ENCODE measurements at regions not wholly inside any gene's neighbourhood (a gene's known extent, or its start where the extent isn't known, plus 50 kb on each side); places are given as distances from the start of the nearest gene placed in this dataset.

- ChIA-PET POLR2A (no interaction called here), CTCF (ENCODE audit: low intra/inter-chr PET ratio) (no interaction called here)
- Histone ChIP-seq H3K79me2 (ENCODE audit: control insufficient read depth, insufficient read depth, low read length) (no peaks in the 10 kb centered on the region), H3K9me3 (replicated peaks; ENCODE audit: control insufficient read depth, insufficient read depth, low read depth, low read length) (no peaks in the 10 kb centered on the region), H3K4me3 (no peak overlapping the region), H3K36me3 (ENCODE audit: control insufficient read depth, insufficient read depth, low read length) (no peaks in the 10 kb centered on the region), H4K20me1 (replicated peaks; ENCODE audit: control insufficient read depth, insufficient read depth, low read length) (no peaks in the 10 kb centered on the region), H3K4me2 (ENCODE audit: insufficient read depth, low read length) (no peak overlapping the region), H3K27me3 (ENCODE audit: control insufficient read depth in 2 of 2, insufficient read depth in 2 of 2, low read length in 2 of 2) (no peaks in the 10 kb centered on the region), H3K27ac (ENCODE audit: extremely low read depth, low read depth, low read length) (no peak overlapping the region), H3K4me1 (replicated peaks in 1 of 2; ENCODE audit: control insufficient read depth in 2 of 2, insufficient read depth in 2 of 2, low read length in 2 of 2) (no peaks in the 10 kb centered on the region), H2AFZ (ENCODE audit: low read depth, low read length) (no peak overlapping the region), H3K9me1 (ENCODE audit: control insufficient read depth, insufficient read depth, low read length) (no peaks in the 10 kb centered on the region), H3K9ac (ENCODE audit: insufficient read depth in 1 of 2, low read depth in 2 of 2, low read length in 2 of 2) (no peak overlapping the region)
- 0% methylated on average over 2 of the region's 2 CpGs for WGBS (ENCODE audit: insufficient coverage, low coverage, missing lambda C conversion rate)
- no peak for FAIRE-seq
- no TSS peak for BruUV-seq (replicated peaks)
- in situ Hi-C loops (cut with MboI): no loop called here
- no peak for DNase-seq (ENCODE audit: extremely low read depth in 1 of 4, low spot score in 3 of 4)
- no peak for ATAC-seq
- intact Hi-C loops (cut with micrococcal nuclease): no loop called here
- TF ChIP-seq KAT8 (IDR thresholded peaks at IDR 0.05; ENCODE audit: low read depth): no peak
- no peak for TF ChIP-seq MGA (IDR thresholded peaks at IDR 0.05)
- TF ChIP-seq JUN (IDR thresholded peaks at IDR 0.05; ENCODE audit: borderline replicate concordance, low read depth, low read length): no peak
- no peak for TF ChIP-seq JUN (CRISPR knock-in tag; IDR thresholded peaks at IDR 0.05; ENCODE audit: borderline replicate concordance)
- TF ChIP-seq KLF6 (CRISPR knock-in tag; IDR thresholded peaks at IDR 0.05; ENCODE audit: borderline replicate concordance): no peak
- no peak for TF ChIP-seq TAF1 (IDR thresholded peaks at IDR 0.05; ENCODE audit: control insufficient read depth, extremely low read depth, insufficient read depth, low read length, severe bottlenecking)
- no peak for TF ChIP-seq RBM15 (IDR thresholded peaks at IDR 0.05; ENCODE audit: insufficient read depth, low read length)
- no peak for TF ChIP-seq IRF2 (CRISPR knock-in tag; IDR thresholded peaks at IDR 0.05)
- TF ChIP-seq EP400 (IDR thresholded peaks at IDR 0.05): no peak
- TF ChIP-seq ZNF124 (CRISPR knock-in tag; IDR thresholded peaks at IDR 0.05): no peak
- no peak for TF ChIP-seq FOXP4 (CRISPR knock-in tag; IDR thresholded peaks at IDR 0.05; ENCODE audit: borderline replicate concordance)
Observed at GRCh38 chr12:41731061-41731460, 413.6 kb downstream of the GXYLT1 start.

Data from K562 (cell line).